Kidney (tissue), 13 donors: ENCODE measurements at regions not wholly inside any gene's neighbourhood (a gene's known extent, or its start where the extent isn't known, plus 50 kb on each side); places are given as distances from the start of the nearest gene placed in this dataset.
A peak's percentile ranks its signal among the peaks of the same experiment; 100 is the strongest.

ENCODE experiments used
- DNase-seq, 5 donors: peaks; one replicate each; pipeline ENCODE4 v3.0.0-alpha.2; 2013 to 2020
- FAIRE-seq: peaks from 2 replicates; lab custom pipeline; 2012; peaks lifted over from hg19 to GRCh38; lab: Jason Lieb, UNC
- H3K27ac ChIP-seq, 2 donors: one replicate each; pipeline ENCODE4 v1.7.0; 2013; ENCODE audit warnings: low read depth in 2 of 2, low read length in 2 of 2, inconsistent platforms in 1 of 2
- H3K27me3 ChIP-seq: one replicate; pipeline ENCODE4 v1.7.1; 2013; ENCODE audit warnings: low read length, inconsistent platforms; ENCODE audit not compliant: control insufficient read depth, insufficient read depth
- H3K36me3 ChIP-seq, 3 donors: one replicate each; pipeline versions ENCODE4 v1.7.0 to v1.7.1; 2013; ENCODE audit warnings: low read length in 3 of 3, control low read depth in 1 of 3, inconsistent platforms in 1 of 3; ENCODE audit not compliant: insufficient read depth in 3 of 3, control insufficient read depth in 2 of 3
- H3K4me1 ChIP-seq, 3 donors: one replicate each; pipeline versions ENCODE4 v1.7.0 to v1.7.1; 2013; ENCODE audit warnings: low read length in 3 of 3, inconsistent platforms in 1 of 3, low read depth in 1 of 3; ENCODE audit not compliant: control insufficient read depth in 2 of 3, insufficient read depth in 2 of 3
- H3K4me3 ChIP-seq, 3 donors: one replicate each; pipeline versions ENCODE4 v1.7.0 to v1.8.1; 2013; ENCODE audit warnings: low read length in 3 of 3, control low read depth in 1 of 3, inconsistent platforms in 1 of 3
- H3K9ac ChIP-seq, 3 donors: one replicate each; pipeline versions ENCODE4 v1.7.0 to v1.7.1; 2013; ENCODE audit warnings: low read length in 3 of 3, control low read depth in 1 of 3, inconsistent platforms in 1 of 3
- H3K9me3 ChIP-seq, 3 donors: one replicate each; pipeline versions ENCODE4 v1.7.0 to v1.7.1; 2013; ENCODE audit warnings: low read length in 3 of 3, control low read depth in 1 of 3, inconsistent platforms in 1 of 3; ENCODE audit not compliant: control insufficient read depth in 2 of 3, insufficient read depth in 1 of 3
- CTCF ChIP-seq: IDR thresholded peaks from 3 replicates; pipeline ENCODE4 v1.5.1; 2012; ENCODE audit warnings: mild to moderate bottlenecking, moderate library complexity, borderline replicate concordance; ENCODE audit not compliant: insufficient read depth; ENCODE audit errors: extremely low read depth
- intact Hi-C: fragments of 100-400 bp; cut with DNase I; formaldehyde crosslinking; loops from one replicate; pipeline ENCODE4 v1.11.1; 2022
- donor health status: control.
- donor health status: control.
- donor health status: control.
- donor health status: control.
- donor health status: control.
- donor health status: DM: yes; HTN: yes; CAD: no.
- donor health status: Normal renal cell carcinoma (clear cell type).

- DNase-seq = no peak
These were observed 120.0 kb upstream of the RFC3 start for GRCh38 chr13:33697926-33698325.

GRCh38 chr13:33707449-33707848 lies 110.5 kb upstream of the RFC3 start:
- Histone ChIP-seq H3K27me3 (no peaks in the 10 kb centered on the region), H3K9me3 (peaks cover 0 to 4% (median 0%) of the 10 kb centered on the region in 3 donors), H3K4me3 (no peak overlapping the region), H3K36me3 (no peaks in the 10 kb centered on the region), H3K27ac (no peak overlapping the region), H3K4me1 (no peaks in the 10 kb centered on the region), H3K9ac (no peak overlapping the region)
- DNase-seq (no peak), FAIRE-seq (no peak)
- intact Hi-C loops = no loop called here
- no peak for TF ChIP-seq CTCF

More at GRCh38 chr13:33697926-33698325, 120.0 kb upstream of the RFC3 start:
- FAIRE-seq = no peak
- Histone ChIP-seq H3K4me1 (no peaks in the 10 kb centered on the region), H3K4me3 (no peak overlapping the region), H3K9ac (no peak overlapping the region), H3K27ac (no peak overlapping the region), H3K27me3 (no peaks in the 10 kb centered on the region), H3K36me3 (no peaks in the 10 kb centered on the region), H3K9me3 (no peaks in the 10 kb centered on the region)
- TF ChIP-seq CTCF = no peak
- intact Hi-C loops = no loop called here

DNA sequence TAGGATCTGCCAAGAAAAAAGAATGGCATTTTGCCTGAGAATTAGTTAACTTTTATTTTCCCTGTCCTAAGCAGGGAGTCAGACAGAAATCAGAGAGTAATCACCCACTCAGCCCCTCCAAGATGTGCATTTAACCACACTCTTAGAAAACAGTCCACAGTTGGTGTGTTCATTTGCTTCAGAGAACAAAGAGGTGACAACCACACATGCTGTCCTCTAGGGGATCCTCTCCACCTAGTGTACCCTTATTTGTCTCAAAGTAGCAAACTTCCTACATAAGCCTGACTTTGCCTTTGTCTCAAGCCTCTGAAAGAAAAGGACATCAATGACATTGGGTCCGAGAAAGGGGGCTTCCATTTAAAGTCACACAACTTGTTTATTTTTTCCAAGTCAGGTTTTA lies 107.0 kb upstream of the RFC3 start:
- TF ChIP-seq CTCF = no peak
- Histone ChIP-seq H3K27ac (no peak overlapping the region), H3K4me3 (no peak overlapping the region), H3K9ac (no peak overlapping the region), H3K36me3 (no peaks in the 10 kb centered on the region), H3K27me3 (no peaks in the 10 kb centered on the region), H3K4me1 (no peaks in the 10 kb centered on the region), H3K9me3 (peaks cover 0 to 4% (median 0%) of the 10 kb centered on the region in 3 donors)
- DNase-seq = no peak
- no peak for FAIRE-seq
- intact Hi-C loops = no loop called here

GRCh38 chr13:33711436-33711835 lies 106.5 kb upstream of the RFC3 start:
- no peak for FAIRE-seq
- no peak overlapping the region for H3K9ac ChIP-seq
- intact Hi-C loops = no loop called here

More at GRCh38 chr13:33711436-33711835, 106.5 kb upstream of the RFC3 start:
- Histone ChIP-seq H3K27me3 (no peaks in the 10 kb centered on the region), H3K4me3 (no peak overlapping the region), H3K27ac (no peak overlapping the region), H3K4me1 (no peaks in the 10 kb centered on the region), H3K36me3 (no peaks in the 10 kb centered on the region), H3K9me3 (no peaks in the 10 kb centered on the region)
- peak in 1 of 5 donors; percentile 41 for DNase-seq
- no peak for TF ChIP-seq CTCF
